ENCODE measurements at regions not wholly inside any gene's neighbourhood (a gene's known extent, or its start where the extent isn't known, plus 50 kb on each side); places are given as distances from the start of the nearest gene placed in this dataset.

- no peak overlapping the region for H3K4me3 ChIP-seq (ENCODE audit: low read depth in 1 of 3, low read length in 3 of 3)
- no peak for TF ChIP-seq SP1 (IDR thresholded peaks at IDR 0.05)
- no peaks in the 10 kb centered on the region for H3K9me3 ChIP-seq (ENCODE audit: control insufficient read depth in 4 of 4, low read length in 3 of 4)
- H3K27ac ChIP-seq (ENCODE audit: low read depth in 1 of 2, low read length in 2 of 2) = no peak overlapping the region
- H3K4me1 ChIP-seq (ENCODE audit: control insufficient read depth in 4 of 4, insufficient read depth in 4 of 4, low read length in 3 of 4) = no peaks in the 10 kb centered on the region
- H3K36me3 ChIP-seq (ENCODE audit: control insufficient read depth in 4 of 4, insufficient read depth in 3 of 4, low read depth in 1 of 4, low read length in 3 of 4) = no peaks in the 10 kb centered on the region
- peaks cover 0 to 5% (median 0%) of the 10 kb centered on the region in 4 donors for H3K27me3 ChIP-seq (ENCODE audit: control insufficient read depth in 4 of 4, insufficient read depth in 4 of 4, low read length in 3 of 4)
- no peak overlapping the region for H3K9ac ChIP-seq (ENCODE audit: low read depth in 1 of 2, low read length in 2 of 2)
- no peak for DNase-seq (ENCODE audit: low spot score)
Measured at GRCh38 chr11:81825346-81825745, 908.3 kb downstream of the FAM181B start.

DNA sequence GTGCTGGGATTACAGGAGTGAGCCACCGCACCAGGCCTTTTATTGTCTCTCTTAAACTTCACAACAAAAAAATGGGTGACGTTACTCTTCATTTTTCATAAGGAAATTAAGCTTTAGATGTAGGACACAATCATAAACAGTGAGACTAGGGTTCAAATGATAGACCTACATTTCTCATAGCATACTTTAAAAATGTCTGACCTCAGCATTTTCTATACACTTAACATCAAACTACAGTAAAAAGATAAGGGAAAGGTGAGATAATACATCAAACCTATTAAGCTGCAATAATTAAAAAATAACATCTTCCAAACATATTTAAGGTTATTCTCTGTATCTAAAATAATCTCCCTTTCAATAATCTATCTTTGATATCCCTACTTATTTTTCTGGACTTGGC, 914.2 kb downstream of the FAM181B start:
- Histone ChIP-seq H3K9me3 (ENCODE audit: control insufficient read depth in 4 of 4, low read length in 3 of 4) (no peaks in the 10 kb centered on the region), H3K27me3 (ENCODE audit: control insufficient read depth in 4 of 4, insufficient read depth in 4 of 4, low read length in 3 of 4) (no peaks in the 10 kb centered on the region), H3K4me1 (ENCODE audit: control insufficient read depth in 4 of 4, insufficient read depth in 4 of 4, low read length in 3 of 4) (no peaks in the 10 kb centered on the region), H3K27ac (ENCODE audit: low read depth in 1 of 2, low read length in 2 of 2) (no peak overlapping the region), H3K36me3 (ENCODE audit: control insufficient read depth in 4 of 4, insufficient read depth in 3 of 4, low read depth in 1 of 4, low read length in 3 of 4) (no peaks in the 10 kb centered on the region), H3K4me3 (ENCODE audit: low read depth in 1 of 3, low read length in 3 of 3) (no peak overlapping the region), H3K9ac (ENCODE audit: low read depth in 1 of 2, low read length in 2 of 2) (no peak overlapping the region)
- no peak for DNase-seq (ENCODE audit: low spot score)
- TF ChIP-seq TAF1 (conservative IDR thresholded peaks at IDR 0.05) (no peak), GABPA (IDR thresholded peaks at IDR 0.05 in 1 of 2, conservative IDR thresholded peaks at IDR 0.05 in 1 of 2) (no peak), JUND (IDR thresholded peaks at IDR 0.05) (no peak), FOXA2 (IDR thresholded peaks at IDR 0.05) (no peak), HNF4A (conservative IDR thresholded peaks at IDR 0.05) (no peak), CTCF (IDR thresholded peaks at IDR 0.05; ENCODE audit: low read depth, low read length, missing input control) (no peak), SP1 (IDR thresholded peaks at IDR 0.05) (no peak), ATF3 (IDR thresholded peaks at IDR 0.05) (no peak), NR2F2 (IDR thresholded peaks at IDR 0.05) (no peak), RXRA (IDR thresholded peaks at IDR 0.05) (no peak), EGR1 (IDR thresholded peaks at IDR 0.05; ENCODE audit: low read depth in 2 of 2) (no peak)
- TF ChIP-seq, protein P1, sequence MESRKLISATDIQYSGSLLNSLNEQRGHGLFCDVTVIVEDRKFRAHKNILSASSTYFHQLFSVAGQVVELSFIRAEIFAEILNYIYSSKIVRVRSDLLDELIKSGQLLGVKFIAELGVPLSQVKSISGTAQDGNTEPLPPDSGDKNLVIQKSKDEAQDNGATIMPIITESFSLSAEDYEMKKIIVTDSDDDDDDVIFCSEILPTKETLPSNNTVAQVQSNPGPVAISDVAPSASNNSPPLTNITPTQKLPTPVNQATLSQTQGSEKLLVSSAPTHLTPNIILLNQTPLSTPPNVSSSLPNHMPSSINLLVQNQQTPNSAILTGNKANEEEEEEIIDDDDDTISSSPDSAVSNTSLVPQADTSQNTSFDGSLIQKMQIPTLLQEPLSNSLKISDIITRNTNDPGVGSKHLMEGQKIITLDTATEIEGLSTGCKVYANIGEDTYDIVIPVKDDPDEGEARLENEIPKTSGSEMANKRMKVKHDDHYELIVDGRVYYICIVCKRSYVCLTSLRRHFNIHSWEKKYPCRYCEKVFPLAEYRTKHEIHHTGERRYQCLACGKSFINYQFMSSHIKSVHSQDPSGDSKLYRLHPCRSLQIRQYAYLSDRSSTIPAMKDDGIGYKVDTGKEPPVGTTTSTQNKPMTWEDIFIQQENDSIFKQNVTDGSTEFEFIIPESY (IDR thresholded peaks at IDR 0.05) = no peak
- TF ChIP-seq, protein P2, sequence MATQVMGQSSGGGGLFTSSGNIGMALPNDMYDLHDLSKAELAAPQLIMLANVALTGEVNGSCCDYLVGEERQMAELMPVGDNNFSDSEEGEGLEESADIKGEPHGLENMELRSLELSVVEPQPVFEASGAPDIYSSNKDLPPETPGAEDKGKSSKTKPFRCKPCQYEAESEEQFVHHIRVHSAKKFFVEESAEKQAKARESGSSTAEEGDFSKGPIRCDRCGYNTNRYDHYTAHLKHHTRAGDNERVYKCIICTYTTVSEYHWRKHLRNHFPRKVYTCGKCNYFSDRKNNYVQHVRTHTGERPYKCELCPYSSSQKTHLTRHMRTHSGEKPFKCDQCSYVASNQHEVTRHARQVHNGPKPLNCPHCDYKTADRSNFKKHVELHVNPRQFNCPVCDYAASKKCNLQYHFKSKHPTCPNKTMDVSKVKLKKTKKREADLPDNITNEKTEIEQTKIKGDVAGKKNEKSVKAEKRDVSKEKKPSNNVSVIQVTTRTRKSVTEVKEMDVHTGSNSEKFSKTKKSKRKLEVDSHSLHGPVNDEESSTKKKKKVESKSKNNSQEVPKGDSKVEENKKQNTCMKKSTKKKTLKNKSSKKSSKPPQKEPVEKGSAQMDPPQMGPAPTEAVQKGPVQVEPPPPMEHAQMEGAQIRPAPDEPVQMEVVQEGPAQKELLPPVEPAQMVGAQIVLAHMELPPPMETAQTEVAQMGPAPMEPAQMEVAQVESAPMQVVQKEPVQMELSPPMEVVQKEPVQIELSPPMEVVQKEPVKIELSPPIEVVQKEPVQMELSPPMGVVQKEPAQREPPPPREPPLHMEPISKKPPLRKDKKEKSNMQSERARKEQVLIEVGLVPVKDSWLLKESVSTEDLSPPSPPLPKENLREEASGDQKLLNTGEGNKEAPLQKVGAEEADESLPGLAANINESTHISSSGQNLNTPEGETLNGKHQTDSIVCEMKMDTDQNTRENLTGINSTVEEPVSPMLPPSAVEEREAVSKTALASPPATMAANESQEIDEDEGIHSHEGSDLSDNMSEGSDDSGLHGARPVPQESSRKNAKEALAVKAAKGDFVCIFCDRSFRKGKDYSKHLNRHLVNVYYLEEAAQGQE (IDR thresholded peaks at IDR 0.05) = no peak
- WGBS = 90% methylated on average over 2 of the region's 2 CpGs

Data from liver (tissue), 8 donors.